MM.1S (cell line): ENCODE measurements at regions not wholly inside any gene's neighbourhood (a gene's known extent, or its start where the extent isn't known, plus 50 kb on each side); places are given as distances from the start of the nearest gene placed in this dataset.

ENCODE experiments used
- EZH2phosphoT487 ChIP-seq: fragments of 300-600 bp; sonication (generic); IDR thresholded peaks from 2 replicates; pipeline ENCODE4 v1.6.1; 2018; ENCODE audit warnings: antibody characterized with exemption, low read length
- TF ChIP-seq, protein P1 (sequence below): fragments of 300-600 bp; sonication (generic); IDR thresholded peaks from 2 replicates; pipeline ENCODE4 v1.5.1; 2016; ENCODE audit warnings: antibody characterized with exemption, low read length, mixed read lengths

DNA sequence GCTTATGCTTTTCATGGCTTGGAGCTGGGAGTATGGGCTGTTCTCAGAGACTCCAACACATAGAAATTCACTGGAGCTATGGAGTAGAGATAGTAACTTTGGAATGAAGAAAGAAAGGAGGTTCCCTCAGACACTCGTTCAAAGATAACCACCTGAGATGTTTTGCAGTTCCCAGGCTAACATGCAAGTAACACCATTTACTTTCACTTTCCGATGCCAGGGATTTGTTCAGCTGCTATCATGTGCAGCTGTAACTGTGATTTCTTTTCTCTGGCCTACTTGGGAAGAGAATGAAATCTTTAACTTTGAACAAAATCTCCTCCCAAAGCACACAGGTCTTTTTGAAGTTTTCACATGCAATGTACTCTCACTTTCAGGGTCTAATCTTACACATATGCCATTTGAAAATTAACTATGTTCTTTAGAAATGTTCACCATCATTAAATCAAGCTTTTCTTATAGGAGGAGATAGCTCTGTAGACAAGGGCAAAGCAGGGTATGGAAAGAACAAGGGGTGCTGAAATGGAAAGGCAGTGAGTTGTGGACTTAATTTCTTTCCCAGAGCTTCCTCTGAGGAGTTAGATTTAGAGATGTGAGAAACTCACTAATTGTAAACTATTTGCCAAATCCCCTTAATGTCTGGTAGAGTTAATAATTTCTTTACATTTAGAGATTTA is 514.3 kb downstream of the PDHA2 start:
- TF ChIP-seq, protein P1, sequence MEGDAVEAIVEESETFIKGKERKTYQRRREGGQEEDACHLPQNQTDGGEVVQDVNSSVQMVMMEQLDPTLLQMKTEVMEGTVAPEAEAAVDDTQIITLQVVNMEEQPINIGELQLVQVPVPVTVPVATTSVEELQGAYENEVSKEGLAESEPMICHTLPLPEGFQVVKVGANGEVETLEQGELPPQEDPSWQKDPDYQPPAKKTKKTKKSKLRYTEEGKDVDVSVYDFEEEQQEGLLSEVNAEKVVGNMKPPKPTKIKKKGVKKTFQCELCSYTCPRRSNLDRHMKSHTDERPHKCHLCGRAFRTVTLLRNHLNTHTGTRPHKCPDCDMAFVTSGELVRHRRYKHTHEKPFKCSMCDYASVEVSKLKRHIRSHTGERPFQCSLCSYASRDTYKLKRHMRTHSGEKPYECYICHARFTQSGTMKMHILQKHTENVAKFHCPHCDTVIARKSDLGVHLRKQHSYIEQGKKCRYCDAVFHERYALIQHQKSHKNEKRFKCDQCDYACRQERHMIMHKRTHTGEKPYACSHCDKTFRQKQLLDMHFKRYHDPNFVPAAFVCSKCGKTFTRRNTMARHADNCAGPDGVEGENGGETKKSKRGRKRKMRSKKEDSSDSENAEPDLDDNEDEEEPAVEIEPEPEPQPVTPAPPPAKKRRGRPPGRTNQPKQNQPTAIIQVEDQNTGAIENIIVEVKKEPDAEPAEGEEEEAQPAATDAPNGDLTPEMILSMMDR, result no peak
- TF ChIP-seq EZH2phosphoT487, result no peak
